T-helper 17 cell (primary cell): ENCODE measurements at regions not wholly inside any gene's neighbourhood (a gene's known extent, or its start where the extent isn't known, plus 50 kb on each side); places are given as distances from the start of the nearest gene placed in this dataset.
A peak's percentile ranks its signal among the peaks of the same experiment; 100 is the strongest.

Source experiments
- ATAC-seq: fragments of 150-1000 bp; cut with Tn5 transposase; 2 replicates; pipeline ENCODE4 v1.10.0; 2021; ENCODE audit warnings: mild to moderate bottlenecking, moderate library complexity
- DNase-seq, 3 donors: peaks; one replicate each; pipeline versions ENCODE4 v3.0.0 to v3.0.0-alpha.2; 2020 to 2021
- H3K9me3 ChIP-seq: one replicate; pipeline ENCODE4 v1.7.0; 2013; ENCODE audit warnings: low read length, mild to moderate bottlenecking; ENCODE audit not compliant: control insufficient read depth, poor library complexity, severe bottlenecking
- H3K27ac Mint-ChIP-seq: one replicate; pipeline ENCODE4 v1.8.0; 2022; ENCODE audit warnings: mild to moderate bottlenecking, moderate library complexity, mixed read lengths
- H3K27me3 Mint-ChIP-seq: one replicate; pipeline ENCODE4 v1.8.0; 2022; ENCODE audit warnings: mixed read lengths
- H3K36me3 Mint-ChIP-seq: one replicate; pipeline ENCODE4 v1.8.0; 2022; ENCODE audit warnings: low read depth, mixed read lengths
- H3K4me1 Mint-ChIP-seq: one replicate; pipeline ENCODE4 v1.8.0; 2022; ENCODE audit warnings: mild to moderate bottlenecking, mixed read lengths
- H3K4me3 Mint-ChIP-seq: one replicate; pipeline ENCODE4 v1.8.0; 2022; ENCODE audit warnings: mild to moderate bottlenecking, moderate library complexity, mixed read lengths

DNA sequence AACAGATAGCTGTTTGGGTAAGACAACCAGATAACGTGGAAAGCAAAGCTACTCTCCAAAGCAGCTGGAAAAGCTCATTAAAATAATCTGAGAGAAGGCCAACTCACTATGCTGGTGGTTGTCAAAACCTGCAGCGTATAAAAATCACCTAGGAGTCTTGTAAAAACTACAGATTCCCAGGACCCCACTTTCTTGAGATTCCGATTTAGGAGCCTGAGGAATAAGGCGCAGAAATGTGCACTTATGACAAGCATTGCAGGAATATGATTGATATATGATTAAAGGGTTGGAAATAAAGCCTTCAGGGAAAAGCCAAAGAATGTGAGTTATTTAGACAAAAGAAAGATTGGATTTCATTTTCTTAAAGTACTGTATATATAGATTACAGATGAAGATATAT is 285.0 kb upstream of the PTGER4 start:
- H3K36me3 Mint-ChIP-seq, result no peaks in the 10 kb centered on the region

DNA sequence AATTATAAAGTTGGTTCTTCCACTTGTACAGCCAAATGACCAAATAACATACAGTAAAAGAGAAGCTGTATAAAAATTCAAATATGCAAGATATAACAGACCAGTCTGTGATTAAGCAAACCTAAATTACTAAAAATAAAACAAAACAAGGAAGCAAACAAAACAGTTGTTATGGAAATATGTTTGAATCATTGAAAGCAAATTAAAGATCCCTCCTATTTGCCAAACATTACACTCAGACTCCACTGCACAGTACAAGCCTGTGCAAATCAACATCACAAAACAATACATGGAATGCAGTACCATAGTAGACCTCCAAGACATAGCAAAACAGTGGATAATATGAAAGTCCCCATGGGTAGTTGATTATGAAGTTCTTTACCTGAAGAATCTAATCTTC is 288.1 kb upstream of the PTGER4 start:
- Mint-ChIP-seq H3K36me3 (peaks cover 4% of the 10 kb centered on the region), H3K27ac (peak overlapping the region; percentile 96), H3K4me1 (peaks cover 45% of the 10 kb centered on the region), H3K27me3 (no peaks in the 10 kb centered on the region), H3K4me3 (no peak overlapping the region)
- no peak for DNase-seq
- ATAC-seq, result peak; percentile 61
- no peaks in the 10 kb centered on the region for H3K9me3 ChIP-seq

More for the DNA sequence above, 285.0 kb upstream of the PTGER4 start:
- ATAC-seq (no peak), DNase-seq (no peak)
- no peaks in the 10 kb centered on the region for H3K9me3 ChIP-seq
- Mint-ChIP-seq H3K4me3 (no peak overlapping the region), H3K4me1 (peaks cover 26% of the 10 kb centered on the region), H3K27ac (no peak overlapping the region), H3K27me3 (no peaks in the 10 kb centered on the region)

DNA sequence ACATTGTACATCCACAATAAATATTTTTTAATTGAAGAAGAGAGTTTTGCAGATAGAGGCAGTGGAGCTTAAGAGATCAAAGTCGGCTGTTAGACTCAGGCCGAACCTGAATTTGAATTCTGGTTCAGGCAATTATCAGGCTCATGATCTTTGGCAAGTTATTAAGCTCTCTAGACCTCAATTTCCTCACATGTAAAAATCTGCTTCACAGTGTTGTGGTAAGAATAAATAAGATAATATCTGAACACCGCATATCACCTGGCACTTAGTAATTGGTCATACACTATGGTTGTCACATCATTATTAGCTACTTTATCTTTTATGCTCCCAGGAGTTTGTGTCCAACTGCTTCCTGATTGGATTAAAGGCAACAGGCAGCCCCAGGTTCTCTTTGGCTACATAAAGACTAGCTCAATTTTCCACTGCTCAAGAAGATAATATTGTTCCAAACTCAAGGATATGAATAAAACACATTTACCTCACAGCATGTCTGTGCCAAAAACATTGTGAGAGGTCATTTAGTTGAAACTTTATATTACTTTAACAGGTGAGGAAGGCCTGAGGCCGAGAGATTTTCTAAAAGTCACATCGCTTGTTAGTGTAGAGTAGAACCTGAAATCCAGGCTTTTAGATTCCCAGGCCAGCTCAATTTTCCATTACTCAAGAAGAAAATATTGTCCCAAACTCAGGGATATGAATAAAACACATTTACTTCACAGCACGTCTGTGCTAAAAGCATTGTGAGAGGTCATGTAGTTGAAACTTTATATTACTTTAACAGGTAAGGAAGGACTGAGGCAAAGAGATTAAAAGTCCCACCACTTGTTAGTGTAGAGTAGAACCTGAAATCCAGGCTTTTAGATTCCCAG is 289.2 kb upstream of the PTGER4 start:
- Mint-ChIP-seq H3K4me3 (peak overlapping the region; percentile 43), H3K4me1 (peaks cover 52% of the 10 kb centered on the region), H3K27ac (peak overlapping the region; percentile 96), H3K36me3 (peaks cover 4% of the 10 kb centered on the region), H3K27me3 (no peaks in the 10 kb centered on the region)
- no peaks in the 10 kb centered on the region for H3K9me3 ChIP-seq
- ATAC-seq, result peak; percentile 52
- no peak for DNase-seq

DNA sequence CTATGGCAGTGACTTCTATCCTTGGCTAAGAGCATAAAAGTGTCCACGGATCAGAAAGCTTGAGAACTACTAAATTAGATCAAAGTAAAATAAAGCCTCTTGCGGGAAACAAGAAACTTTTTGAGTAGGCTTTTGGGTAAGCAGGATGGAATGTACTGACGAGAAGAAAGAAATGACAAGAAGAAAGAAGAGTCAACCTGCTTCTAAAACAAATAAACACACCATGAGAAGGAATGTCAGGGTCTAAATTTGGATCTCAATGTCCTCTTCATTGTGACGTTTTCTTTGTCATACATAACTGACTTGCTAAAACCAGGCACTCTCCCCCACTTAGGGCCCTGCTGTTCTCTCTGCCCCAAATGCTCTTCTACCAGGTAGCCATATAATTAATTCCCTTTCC is 290.1 kb upstream of the PTGER4 start:
- Mint-ChIP-seq H3K4me3 (no peak overlapping the region), H3K27me3 (no peaks in the 10 kb centered on the region), H3K36me3 (peaks cover 4% of the 10 kb centered on the region), H3K4me1 (peaks cover 59% of the 10 kb centered on the region), H3K27ac (peak overlapping the region; percentile 96)
- no peak for ATAC-seq
- H3K9me3 ChIP-seq, result no peaks in the 10 kb centered on the region
- no peak for DNase-seq

DNA sequence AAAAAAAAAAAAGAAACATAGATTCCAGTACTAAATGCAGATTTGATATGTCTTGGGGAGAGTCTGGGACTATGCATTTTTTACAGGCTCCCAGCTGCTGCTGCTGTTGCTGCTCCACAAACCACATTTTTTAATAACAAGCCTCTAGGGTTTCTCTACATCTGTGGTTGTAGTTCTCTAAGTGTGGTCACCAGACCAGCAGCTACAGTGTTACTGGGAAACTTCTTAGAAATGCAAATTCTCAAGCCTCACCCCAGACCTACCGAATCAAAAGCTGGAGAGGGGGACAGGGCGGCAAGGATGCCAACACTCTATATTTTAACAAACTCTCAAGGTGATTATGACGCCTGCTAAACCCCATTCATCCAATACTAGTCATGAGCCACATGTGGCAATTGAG is 293.4 kb upstream of the PTGER4 start:
- Mint-ChIP-seq H3K27me3 (no peaks in the 10 kb centered on the region), H3K4me1 (peaks cover 70% of the 10 kb centered on the region), H3K36me3 (peaks cover 4% of the 10 kb centered on the region), H3K27ac (peak overlapping the region; percentile 95), H3K4me3 (no peak overlapping the region)
- H3K9me3 ChIP-seq, result no peaks in the 10 kb centered on the region
- DNase-seq (no peak), ATAC-seq (peak; percentile 70)

DNA sequence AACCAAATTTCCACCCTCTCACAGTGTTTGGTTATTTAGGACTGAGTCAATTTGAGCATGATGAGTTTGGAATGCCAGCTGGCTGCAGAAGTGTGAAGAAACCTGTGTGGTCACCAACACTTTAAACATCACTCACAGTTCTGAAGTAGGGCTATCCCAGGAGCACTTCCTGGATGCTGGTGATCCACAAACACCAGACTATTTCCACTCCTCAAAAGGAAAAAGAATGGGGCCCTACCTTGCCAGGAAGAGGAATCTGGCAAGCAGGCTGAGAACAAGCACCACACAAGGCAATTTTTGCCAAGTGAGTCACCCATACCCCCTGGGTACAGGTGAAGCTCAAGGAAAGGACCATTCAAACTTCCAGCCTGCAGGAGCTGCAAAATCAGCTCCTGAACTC is 294.2 kb upstream of the PTGER4 start:
- no peak for DNase-seq
- peaks cover 4% of the 10 kb centered on the region for H3K36me3 Mint-ChIP-seq
- no peaks in the 10 kb centered on the region for H3K9me3 ChIP-seq
- H3K27ac Mint-ChIP-seq, result peak overlapping the region; percentile 95
- no peaks in the 10 kb centered on the region for H3K27me3 Mint-ChIP-seq
- ATAC-seq, result no peak
- H3K4me1 Mint-ChIP-seq, result peaks cover 63% of the 10 kb centered on the region
- H3K4me3 Mint-ChIP-seq, result no peak overlapping the region

DNA sequence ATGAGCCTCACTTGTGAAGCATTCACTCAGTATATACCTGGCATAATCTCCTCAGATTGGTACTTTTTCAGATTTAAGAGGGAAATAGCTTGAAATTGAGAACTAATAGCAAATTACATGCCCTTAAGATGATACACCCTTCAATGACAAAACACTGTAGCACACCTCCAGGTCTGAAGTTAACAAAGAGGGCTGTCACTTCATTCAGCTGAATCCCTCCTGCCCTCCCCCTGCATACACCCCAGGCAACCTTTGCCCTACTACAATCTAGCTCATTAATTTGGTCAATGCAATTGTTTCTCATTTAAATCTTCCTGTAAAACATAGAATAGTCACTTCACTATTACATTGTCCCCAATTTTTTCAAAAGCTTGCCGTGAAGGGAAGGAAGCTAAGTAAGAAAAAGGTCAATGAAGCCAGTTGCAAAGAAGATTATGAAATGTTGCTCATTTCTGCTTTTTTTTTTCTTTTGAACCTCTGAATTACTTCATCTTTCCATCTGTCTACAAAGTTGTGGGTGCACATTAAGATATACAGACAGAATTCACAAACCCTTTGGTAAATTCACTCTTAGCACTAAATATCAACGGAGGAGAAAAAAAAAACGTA is 294.8 kb upstream of the PTGER4 start:
- Mint-ChIP-seq H3K27ac (peak overlapping the region; percentile 95), H3K4me1 (peaks cover 57% of the 10 kb centered on the region), H3K36me3 (peaks cover 4% of the 10 kb centered on the region), H3K27me3 (no peaks in the 10 kb centered on the region), H3K4me3 (peak overlapping the region; percentile 45)
- no peaks in the 10 kb centered on the region for H3K9me3 ChIP-seq
- ATAC-seq (no peak), DNase-seq (no peak)

DNA sequence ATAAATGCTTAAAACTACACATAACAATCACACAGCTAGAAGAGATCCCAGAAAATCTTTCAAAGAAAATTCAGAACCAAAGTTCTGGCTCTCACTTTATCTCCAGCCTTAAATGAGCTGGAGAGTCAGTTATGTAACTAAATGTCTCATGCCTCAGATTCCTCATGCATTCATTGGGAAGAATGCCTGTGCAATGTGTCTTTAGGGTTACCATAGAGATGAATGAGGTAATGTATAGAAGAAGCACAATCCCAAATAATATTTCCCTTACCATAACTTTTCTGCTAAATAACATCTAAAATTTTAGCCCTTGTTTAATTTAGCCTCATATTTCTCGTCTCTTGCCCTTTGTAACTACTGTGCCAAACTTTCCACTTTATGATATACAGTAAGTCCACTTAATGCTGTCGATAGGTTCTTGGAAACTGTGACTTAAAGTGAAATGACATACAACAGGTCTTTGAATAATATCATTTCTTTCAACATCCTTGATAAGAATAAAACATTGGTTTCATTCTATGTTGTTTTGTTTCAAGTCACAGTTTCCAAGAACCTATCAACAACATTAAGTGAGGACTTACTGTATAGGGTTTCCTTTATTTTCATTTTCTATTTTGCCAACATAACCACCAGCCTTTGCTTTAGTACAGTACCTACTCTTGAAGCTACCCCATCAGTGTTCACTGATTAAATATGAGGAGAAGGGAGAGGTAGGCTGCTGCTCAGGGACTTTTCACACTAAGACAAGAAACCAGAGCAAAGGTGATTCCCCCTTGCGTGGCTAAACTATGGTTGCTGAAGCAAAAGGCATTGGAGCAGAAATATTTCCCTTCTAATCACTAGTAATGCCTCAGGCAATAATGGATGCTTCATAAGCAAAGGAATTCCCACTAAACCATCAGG is 295.7 kb upstream of the PTGER4 start:
- peaks cover 4% of the 10 kb centered on the region for H3K36me3 Mint-ChIP-seq
- no peaks in the 10 kb centered on the region for H3K27me3 Mint-ChIP-seq
- H3K4me3 Mint-ChIP-seq, result peak overlapping the region; percentile 70
- ATAC-seq (peak; percentile 77), DNase-seq (no peak)
- peaks cover 48% of the 10 kb centered on the region for H3K4me1 Mint-ChIP-seq
- no peaks in the 10 kb centered on the region for H3K9me3 ChIP-seq
- H3K27ac Mint-ChIP-seq, result peak overlapping the region; percentile 95

DNA sequence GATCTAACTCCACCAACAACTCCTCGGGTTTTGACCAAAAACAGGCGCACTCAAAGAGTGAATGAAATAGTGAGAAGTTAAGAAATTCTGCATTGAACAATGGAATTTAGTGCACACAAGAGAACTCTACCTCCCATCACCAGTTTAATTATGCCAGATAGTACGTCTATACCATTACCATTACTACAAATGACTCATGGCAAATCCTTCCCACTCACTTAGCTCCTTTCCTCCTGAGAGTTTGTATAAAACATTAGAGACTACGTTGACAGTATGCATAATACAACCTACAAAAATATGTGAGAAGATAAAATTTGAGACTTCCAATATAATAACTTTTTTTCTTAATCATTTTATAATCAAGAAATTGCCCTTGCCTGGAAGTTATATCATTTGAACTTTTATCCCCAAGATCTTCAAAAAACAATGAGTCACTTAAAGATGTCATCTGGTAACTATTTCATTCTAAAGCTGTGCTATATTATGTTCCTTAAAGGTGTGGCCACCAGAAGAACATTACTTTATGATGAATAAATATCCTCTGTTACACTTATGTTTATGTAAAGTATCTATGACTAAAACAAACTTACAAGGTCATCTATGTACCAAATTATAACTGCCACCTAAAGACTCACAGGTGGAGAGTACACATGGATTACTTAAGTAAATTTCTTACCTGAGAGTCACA is 297.9 kb upstream of the PTGER4 start:
- no peaks in the 10 kb centered on the region for H3K9me3 ChIP-seq
- Mint-ChIP-seq H3K4me1 (peaks cover 41% of the 10 kb centered on the region), H3K36me3 (no peaks in the 10 kb centered on the region), H3K27ac (peak overlapping the region; percentile 62), H3K27me3 (no peaks in the 10 kb centered on the region), H3K4me3 (no peak overlapping the region)
- DNase-seq, result no peak
- no peak for ATAC-seq

DNA sequence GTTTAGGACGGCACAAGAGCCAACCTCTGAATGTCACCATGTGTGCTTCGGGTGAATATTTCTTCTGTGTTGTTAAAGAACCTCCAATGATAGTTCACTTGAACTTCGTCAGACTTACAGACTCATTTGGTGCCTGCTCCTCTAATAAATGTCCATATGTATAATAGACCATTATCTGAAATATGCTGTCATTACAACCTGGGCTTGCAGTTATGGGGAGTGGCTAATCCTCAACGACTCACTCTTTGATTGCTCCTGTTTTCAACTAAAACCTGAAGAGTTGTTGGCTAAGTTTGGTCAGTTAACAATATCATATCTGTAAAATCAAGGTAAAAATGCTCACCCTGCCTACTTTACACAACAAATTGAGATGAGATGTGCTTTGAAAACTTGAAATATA is 298.7 kb upstream of the PTGER4 start:
- no peaks in the 10 kb centered on the region for H3K27me3 Mint-ChIP-seq
- peak overlapping the region; percentile 62 for H3K27ac Mint-ChIP-seq
- H3K4me1 Mint-ChIP-seq, result peaks cover 36% of the 10 kb centered on the region
- no peaks in the 10 kb centered on the region for H3K36me3 Mint-ChIP-seq
- DNase-seq (no peak), ATAC-seq (no peak)
- H3K4me3 Mint-ChIP-seq, result no peak overlapping the region
- H3K9me3 ChIP-seq, result no peaks in the 10 kb centered on the region

DNA sequence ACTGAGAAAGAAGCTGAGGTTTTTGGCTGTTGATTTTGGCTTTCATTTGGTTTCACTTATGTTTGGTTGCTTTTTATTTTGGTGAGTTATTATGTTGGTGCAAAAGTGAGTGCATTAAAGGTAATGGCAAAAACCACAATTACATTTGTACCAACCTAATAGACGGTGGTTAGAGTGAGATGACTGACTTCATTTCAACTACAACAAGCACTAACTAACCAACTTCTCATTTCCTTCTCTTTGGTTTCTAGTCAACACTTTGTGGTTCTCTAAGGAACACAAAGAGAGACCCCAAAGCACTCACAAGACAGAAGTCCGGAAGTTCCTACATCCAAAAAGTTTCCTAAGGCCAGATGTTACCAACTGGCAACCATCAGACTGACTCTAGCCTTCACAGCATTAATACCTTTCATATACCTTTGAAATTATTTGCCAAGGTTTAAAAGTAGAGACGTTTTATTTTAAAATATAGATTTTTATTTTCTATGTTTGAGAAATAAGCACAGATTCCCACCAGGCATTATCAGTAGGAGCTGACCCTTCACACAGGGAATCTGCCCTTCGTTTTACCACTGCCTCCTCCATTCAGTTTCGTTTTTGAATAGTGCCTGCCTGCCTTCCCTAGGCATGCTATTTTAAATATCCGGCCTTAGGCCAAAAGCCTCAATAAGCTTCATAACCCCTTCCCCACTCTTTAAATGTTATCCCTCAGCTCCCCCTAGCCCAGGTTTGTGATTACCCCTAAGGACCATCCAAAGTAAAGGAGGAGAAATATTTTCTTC is 301.1 kb upstream of the PTGER4 start:
- H3K4me1 Mint-ChIP-seq, result peaks cover 18% of the 10 kb centered on the region
- ATAC-seq, result peak; percentile 75

DNA sequence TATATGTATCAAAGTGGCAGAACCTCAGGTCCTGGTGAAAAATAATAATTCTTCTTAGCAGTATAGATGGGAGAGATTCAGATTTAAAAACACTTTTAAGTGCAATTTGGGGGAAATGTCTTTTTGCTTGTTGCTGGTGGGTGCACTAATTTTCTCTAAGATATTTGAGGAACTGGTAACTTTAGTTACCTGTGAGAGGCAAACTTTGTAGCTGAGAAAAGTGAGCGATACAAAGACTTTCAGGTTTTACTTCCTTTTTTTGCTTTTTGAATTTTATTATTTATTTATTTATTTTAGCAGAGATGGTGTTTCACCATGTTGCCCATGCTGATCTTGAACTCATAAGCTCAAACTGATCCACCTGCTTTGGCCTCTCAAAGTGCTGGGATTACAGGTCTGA is 303.1 kb upstream of the PTGER4 start:
- H3K4me1 Mint-ChIP-seq, result peaks cover 7% of the 10 kb centered on the region
- H3K27me3 Mint-ChIP-seq, result no peaks in the 10 kb centered on the region
- H3K27ac Mint-ChIP-seq, result no peak overlapping the region
- no peak for ATAC-seq
- peaks cover 2% of the 10 kb centered on the region for H3K36me3 Mint-ChIP-seq
- no peak overlapping the region for H3K4me3 Mint-ChIP-seq
- H3K9me3 ChIP-seq, result no peaks in the 10 kb centered on the region
- no peak for DNase-seq

More for the DNA sequence above, 301.1 kb upstream of the PTGER4 start:
- Mint-ChIP-seq H3K36me3 (no peaks in the 10 kb centered on the region), H3K4me3 (peak overlapping the region; percentile 56), H3K27me3 (no peaks in the 10 kb centered on the region), H3K27ac (peak overlapping the region; percentile 73)
- no peak for DNase-seq
- H3K9me3 ChIP-seq, result no peaks in the 10 kb centered on the region
